GM12891 (cell line): ENCODE measurements at regions not wholly inside any gene's neighbourhood (a gene's known extent, or its start where the extent isn't known, plus 50 kb on each side); places are given as distances from the start of the nearest gene placed in this dataset.
"Not testable (repeated sequence)": the region's sequence is repeated elsewhere in the genome, so short reads cannot be mapped to it uniquely, and the experiment has no call there.

Experiments
- POLR2A ChIP-seq: IDR thresholded peaks from 2 replicates; pipeline ENCODE4 v1.6.1; 2011; ENCODE audit warnings: low read depth, low read length, control low read depth
- POLR2AphosphoS5 ChIP-seq: IDR thresholded peaks from 2 replicates; pipeline ENCODE4 v1.6.1; 2011; ENCODE audit warnings: low read depth, low read length, control low read depth
- TAF1 ChIP-seq: IDR thresholded peaks from 2 replicates; pipeline ENCODE4 v1.6.1; 2011; ENCODE audit warnings: low read depth, low read length, control low read depth

- not testable (repeated sequence) for TF ChIP-seq POLR2A, POLR2AphosphoS5, TAF1
Observed at GRCh38 chr5:100066020-100066419, 469.2 kb upstream of the FAM174A start.
